ENCODE measurements at regions not wholly inside any gene's neighbourhood (a gene's known extent, or its start where the extent isn't known, plus 50 kb on each side); places are given as distances from the start of the nearest gene placed in this dataset.

DNA sequence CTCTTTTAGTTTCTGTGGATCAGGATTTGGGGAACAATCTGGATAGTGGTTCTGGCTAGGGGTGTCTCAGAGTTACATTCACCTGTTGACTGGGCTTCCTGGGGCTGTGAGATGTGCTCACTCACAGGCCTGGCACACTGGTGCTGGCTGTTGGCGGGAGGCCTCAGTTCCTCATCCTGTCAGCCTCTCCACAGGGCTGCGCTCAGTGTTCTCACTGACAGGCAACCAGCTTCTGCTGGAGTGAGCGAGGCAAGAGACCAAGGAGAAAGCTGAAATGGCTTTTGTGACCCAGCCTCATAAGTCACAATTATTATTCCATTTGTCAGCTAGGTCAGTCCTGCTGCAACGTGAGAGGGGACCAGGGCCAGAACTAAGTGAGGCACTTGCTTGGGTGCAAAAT, 180.6 kb upstream of the GLI2 start:
- DNase-seq, result no peak

- DNase-seq, result no peak
Measured at GRCh38 chr2:120556911-120557310, 178.8 kb upstream of the GLI2 start.

DNA sequence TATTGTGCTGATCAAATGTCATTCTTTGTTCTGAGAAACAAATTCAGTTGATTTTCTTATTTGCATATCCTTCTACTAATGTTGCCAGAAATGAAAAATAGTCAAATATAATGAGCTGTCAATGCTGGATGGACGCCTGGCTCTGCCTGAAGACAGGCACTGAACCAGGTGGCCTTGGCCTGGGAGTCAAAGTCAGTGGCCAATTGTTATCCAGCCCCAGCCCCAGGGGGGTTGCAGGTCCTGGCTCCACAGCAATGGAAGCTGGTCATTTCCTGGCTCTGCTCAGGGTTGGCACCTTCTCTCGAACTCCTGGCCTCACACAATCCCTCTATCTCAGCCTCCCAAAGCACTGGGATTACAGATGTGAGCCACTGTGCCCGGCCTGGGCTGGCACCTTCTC, 176.8 kb upstream of the GLI2 start:
- DNase-seq, result no peak

DNA sequence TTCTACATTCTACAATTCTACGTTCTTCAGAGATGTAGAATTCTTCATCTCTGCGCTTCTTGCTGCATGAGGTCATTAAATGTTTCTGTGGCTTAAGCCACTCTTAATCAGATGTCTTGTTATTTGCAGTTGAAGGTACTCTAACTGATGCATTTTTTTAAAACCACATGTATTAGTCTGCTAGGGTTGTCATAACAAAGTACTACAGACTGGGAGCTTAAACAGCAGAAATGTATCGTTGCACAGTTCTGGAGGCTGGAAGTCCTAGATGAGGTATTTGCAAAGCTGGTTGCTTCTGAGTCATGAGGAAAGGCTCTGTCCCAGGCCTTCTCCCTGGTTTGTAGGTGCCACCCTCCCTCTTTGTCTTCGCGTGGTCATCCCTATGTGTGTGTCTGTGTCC, 176.3 kb upstream of the GLI2 start:
- DNase-seq, result no peak

GRCh38 chr2:120560330-120560729, 175.3 kb upstream of the GLI2 start:
- DNase-seq, result no peak

GRCh38 chr2:120561379-120562035, 174.2 kb upstream of the GLI2 start:
- no peak for DNase-seq

- DNase-seq, result no peak
Measured at GRCh38 chr2:120562218-120563005, 173.3 kb upstream of the GLI2 start.

DNA sequence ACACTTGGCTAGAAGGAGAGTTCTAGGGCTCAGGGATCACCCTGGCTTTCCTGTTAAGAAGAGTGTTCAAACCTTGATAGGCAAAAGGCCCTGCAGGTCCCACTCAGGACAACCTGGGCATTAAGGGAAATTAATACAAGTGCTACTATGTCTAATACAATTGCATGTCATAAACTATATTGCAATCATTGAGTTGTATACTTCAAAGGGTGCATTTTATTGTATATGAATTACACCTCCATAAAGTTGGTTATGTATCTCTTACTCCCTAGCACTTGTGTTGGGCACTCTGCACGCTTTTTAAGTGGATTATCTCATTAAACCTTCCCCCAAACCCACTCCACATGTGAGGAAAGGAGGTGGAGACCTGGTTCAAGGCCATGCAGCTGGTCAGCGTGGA, 172.1 kb upstream of the GLI2 start:
- DNase-seq, result no peak

DNA sequence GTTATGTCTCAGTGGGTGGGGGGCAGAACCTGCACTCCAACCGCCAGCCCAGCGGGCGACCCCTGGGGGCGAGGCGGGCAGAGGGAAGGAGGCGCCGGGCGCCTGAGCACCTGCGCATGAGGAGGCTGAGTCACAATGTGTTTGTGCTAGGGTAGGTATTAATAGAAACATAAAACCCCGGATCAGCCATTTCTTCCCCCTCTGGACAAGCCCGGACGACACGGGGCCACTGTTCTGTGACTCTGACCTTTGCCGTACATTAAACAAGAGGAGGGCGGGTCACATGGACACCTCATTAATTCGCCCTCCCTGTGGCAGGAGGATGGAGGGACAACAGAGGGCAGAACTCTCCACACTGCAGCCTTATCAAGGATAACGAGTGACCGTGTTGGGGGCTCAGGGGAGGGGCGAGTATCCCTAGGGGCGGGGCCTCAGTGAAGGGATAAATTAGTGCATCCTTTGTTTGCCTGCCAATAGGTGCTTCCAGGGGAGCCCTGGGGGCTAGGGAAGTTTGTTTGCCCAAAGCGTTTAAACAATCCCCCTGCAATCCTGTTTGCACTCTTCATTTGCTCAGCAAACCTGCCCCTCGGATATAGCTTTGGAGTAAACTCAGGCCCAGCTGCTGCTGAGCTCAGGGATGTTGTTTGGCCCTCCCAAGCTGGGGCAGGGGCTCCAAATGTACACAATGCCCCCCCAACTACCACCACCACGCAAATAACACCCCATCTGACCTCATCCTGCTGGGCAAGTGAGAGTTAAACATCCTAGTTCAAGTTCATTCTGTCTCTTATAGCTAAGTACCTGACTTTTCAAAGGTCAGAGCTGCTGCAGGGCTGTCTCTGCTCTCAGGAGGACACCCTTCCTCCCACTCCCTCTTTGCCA, 171.2 kb upstream of the GLI2 start:
- no peak for DNase-seq

GRCh38 chr2:120565095-120565460, 170.6 kb upstream of the GLI2 start:
- DNase-seq, result no peak

DNA sequence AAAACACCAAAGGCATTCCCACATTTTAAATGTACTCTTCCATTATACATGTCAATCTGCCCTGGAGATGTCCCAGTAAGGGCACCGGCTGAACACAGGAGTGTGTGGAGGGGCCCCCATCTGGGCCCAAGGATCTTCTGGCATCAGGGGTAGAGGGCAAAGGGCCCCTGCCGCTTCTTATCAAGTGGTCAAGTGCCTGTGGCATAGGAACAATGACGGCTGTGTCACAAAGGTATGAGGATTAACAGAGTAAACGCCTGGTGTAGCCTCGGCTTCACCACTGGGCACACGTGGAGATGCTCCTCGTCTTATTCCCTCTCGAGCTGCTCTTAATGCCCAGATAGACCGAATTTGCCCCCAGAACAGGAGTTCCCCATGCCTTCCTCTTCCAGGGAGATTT, 169.7 kb upstream of the GLI2 start:
- no peak for DNase-seq

- DNase-seq, result no peak
Measured at GRCh38 chr2:120566331-120567035, 169.2 kb upstream of the GLI2 start.

DNA sequence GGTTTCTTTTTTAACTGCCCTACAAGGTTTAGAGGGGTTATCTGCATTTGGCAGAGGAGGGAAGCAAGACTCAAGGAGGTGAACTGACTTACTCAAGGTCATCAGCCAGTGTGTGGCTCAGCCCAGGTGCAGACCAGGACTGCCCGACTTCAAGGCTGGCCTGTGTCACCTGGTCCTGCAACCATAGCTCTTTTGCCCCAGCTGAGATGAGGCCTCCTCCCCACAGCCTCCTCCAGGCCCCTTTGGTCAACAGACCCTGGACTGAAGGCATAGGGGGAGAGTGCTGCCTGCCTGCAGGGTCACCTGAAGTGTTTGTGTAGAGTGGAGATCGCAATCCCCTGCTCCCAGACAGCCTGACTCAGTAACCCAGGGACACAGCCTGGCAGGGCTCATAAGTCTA, 168.5 kb upstream of the GLI2 start:
- no peak for DNase-seq

DNA sequence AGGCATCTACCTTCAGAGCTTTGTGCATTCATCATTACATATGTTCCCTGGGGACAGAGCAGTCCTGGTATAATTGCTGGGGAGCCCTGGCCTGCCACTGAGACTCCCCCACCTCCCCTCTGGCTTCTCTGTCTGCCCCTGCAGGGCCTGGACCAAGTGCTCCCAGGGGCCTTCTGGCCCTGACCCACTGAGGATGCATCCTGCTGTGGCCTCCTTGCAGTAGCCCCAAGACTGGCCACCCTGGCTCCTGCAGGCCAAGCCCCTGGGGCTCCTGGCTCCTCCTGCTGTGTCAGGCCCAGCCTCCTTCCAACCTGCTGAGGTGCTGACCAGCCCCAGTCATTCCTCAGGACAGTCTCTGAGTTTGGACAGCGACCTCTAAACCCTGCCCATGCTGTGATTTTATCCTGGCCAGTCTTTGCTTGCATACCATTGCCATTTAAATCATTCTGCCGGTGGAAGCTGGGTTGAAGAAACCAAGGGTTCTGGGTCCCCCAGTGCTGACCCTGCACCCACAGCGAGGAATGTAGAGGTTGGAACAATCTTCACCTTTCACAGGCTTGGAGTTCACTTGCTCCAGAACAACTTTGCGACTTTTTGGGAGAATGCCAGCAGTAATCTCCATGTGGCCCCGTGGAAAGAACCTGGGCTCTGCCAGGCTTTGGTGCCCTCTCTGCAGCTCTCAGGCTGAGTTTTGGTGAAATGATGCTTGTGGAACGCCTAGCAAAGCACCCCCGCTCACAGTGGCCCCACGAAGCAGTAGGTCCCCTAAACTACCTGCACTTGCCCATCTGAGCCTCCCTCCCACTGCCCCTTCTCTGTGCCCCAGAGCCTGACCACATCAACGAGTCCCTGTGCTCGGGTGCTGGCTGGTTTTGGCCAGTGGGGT, 167.3 kb upstream of the GLI2 start:
- no peak for DNase-seq

- DNase-seq, result no peak
Measured at GRCh38 chr2:120568975-120569268, 166.7 kb upstream of the GLI2 start.

DNA sequence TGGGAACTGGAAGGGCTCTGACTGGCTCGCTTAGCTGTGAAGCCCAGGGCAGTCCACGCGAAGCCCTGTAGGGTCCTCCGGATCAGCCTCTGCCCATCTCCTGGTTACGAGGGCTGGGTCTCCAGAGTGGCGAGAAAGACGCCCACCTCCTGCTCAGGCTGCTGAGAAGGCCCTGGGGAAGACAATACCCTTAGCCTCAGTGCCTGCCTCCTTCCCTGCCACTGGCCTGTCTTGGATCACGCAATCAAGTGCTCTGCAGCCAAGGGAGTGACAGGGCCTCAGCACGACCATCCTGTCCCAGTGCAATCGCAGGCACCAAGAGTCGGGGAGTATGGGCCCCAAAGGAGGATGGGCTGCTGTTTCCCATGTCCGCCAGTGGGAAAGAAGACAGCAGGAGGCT, 165.7 kb upstream of the GLI2 start:
- no peak for DNase-seq

DNA sequence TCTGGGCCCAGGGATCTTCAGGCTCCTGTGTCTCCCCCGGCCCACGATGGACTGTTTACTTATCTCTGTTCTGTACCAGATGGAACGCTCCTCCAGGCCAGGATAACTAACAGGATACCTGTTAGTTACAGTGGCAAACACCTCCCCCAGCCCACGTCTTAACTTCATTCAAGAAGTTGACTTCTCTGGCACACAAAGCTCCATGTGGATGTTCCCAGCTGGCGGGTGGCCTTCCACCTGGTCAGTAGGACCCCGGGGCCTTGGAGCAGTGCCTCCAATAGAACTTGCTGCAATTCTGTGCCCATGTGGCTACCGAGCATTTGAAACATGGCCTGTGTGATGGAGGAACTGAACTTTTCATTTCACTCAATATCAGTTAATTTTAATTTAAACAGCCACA, 165.1 kb upstream of the GLI2 start:
- DNase-seq, result no peak

- no peak for DNase-seq
Measured at GRCh38 chr2:120571015-120571728, 164.5 kb upstream of the GLI2 start.

- DNase-seq, result no peak
Measured at GRCh38 chr2:120572226-120572625, 163.4 kb upstream of the GLI2 start.

- DNase-seq, result no peak
Measured at GRCh38 chr2:120574620-120575019, 161.0 kb upstream of the GLI2 start.

DNA sequence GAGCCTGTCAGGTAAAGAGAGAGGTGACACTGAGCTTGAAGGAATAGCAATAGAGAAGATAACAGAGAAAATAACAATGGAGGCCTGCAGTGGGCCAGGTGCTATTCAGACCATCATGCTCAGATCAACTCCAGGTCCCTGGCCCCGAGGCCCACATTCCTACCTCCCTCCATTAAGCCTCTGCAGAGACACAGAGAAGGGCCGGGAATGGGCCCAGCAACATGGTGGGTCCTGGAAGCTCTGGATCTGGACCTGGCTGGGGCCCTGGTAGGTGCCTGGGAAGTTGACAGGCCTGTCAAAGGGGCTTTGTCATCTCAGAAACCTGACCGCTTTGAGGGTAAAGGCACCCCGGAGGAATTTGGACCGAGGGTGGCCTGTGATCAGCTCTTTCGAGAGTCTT, 159.7 kb upstream of the GLI2 start:
- no peak for DNase-seq
